GM19240 (cell line): ENCODE measurements at regions not wholly inside any gene's neighbourhood (a gene's known extent, or its start where the extent isn't known, plus 50 kb on each side); places are given as distances from the start of the nearest gene placed in this dataset.

Experiments
- DNase-seq: peaks from one replicate; pipeline ENCODE4 v3.0.0; 2011; ENCODE audit warnings: low spot score; ENCODE audit not compliant: insufficient read length

DNA sequence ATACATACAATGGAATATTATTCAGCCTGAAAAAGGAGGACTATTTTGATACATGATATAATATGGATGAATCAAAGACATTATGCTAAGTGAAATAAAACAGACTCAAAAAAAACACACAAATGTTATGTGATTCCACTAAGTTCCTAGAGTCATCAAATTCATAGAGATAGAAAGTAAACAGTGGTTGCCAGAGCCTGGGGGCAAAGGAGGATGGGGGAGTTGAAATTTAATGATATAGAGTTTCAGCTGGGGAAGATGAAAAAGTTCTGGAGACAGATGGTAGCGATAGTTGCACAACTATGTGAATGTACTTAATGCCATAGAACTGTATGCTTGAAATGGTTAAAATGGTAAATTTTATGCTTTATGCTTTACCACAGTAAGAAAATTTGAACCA lies 119.7 kb downstream of the METTL4 start:
- no peak for DNase-seq

DNA sequence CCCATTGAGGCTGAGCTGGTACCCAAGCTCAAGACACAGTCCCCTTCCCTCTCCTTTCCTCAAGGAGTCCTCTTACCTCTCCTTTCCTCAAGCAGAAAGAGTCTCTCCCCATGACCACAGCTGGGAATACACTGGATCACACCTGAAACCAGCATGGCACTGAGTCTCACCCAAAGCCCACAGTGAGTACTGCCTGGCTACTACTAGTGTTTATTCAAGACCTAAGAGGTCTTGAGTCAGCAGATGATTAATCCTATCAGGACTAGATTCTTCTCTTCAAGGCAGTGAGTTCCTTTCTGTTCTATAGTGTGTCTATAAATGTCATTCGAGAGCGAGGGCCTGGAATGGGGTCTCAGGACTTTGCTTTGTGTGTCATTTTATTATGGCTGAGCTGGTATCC lies 111.4 kb downstream of the METTL4 start:
- DNase-seq: no peak

- DNase-seq: no peak
Observed at GRCh38 chr18:2466978-2467377, 104.3 kb downstream of the METTL4 start.

GRCh38 chr18:2468051-2468450 lies 103.3 kb downstream of the METTL4 start:
- DNase-seq: no peak

- DNase-seq: no peak
Observed at GRCh38 chr18:2471523-2471922, 99.8 kb downstream of the METTL4 start.

DNA sequence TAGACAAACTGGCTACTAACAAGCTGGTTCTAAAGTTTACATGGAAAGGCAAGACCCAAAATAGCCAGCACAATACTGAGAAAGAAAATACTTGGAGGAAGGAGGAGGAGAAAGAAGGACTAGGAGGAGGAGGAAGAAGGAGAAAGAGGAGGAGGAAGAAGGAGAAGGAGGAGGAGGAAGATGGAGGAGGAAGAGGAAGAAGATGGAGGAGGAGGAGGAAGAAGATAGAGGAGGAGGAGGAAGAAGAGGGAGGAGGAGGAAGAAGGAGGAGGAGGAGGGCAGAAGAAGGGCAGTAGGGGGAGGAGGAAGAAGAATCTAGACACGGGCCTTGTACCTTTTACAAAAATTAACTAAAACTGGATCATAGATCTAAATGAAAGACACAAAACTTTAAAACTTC lies 92.6 kb downstream of the METTL4 start:
- no peak for DNase-seq

DNA sequence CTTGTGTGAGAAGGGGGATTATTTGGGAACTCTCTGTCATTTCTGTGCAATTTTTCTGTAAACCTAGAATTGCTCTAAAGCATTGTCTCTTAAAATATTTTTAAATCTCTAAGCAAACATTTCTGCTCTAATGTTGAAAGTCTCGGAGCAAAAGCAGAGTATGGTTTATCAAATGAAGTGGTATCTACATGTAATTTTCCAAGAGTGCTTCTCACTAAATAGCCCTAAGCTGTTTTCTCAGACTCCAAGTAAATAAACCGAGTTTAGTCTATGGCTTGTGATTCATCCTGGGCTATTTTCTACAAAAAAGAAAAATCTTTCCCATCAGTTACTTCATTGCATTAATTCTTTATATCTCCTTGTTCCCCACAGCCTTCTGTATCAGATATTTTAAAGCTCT lies 90.8 kb downstream of the METTL4 start:
- no peak for DNase-seq

DNA sequence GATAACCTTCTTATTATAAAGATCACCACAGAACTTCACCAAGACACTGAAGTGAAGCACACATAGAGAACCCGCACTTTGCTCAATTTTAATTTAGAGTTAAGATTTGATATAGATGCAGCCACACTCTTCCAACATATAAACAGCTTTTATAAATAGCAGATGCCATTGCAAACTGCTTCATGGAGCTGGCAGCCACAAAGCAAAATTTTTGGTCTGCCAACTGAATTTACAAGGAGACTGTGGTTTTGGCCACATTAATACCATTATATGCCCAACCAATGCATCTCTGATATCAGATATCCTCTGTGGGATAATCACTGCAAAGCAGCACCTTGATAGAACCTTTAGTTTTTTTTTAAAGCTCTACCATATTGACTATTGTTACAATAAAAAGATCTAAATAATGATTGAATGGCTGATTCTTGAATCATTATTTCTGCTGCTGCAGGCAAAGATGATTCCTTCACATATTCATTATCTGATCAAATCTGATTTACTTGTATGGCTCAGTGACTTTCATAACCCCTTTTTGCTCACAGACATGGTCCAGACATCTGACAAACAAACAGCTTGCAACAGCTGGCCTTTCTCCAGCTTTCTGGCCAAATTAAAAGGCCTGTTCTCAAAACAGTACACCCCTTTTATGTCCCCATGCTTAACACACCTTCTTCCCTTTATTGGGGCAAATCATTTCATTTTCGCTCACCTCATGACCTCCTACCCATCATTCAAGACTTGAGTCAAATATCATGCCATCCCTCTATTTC lies 88.4 kb downstream of the METTL4 start:
- DNase-seq: no peak

DNA sequence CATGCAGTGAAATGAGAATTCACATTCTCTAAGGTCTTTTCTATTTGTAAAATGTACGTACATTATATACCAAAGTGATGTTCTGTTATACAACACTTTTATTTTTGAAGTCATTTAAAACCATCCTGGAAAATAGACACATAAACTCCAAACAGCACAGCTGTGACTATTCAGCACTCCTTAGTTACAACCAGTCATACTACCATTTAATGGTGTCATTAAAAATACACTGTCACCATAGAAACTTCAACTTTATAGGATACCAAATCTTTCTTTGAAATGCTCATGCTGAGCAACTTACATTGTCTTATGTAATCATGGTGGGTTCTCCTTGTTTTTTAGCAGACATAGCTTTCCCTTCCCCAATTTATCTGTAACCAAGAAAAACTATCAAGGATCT lies 85.3 kb downstream of the METTL4 start:
- no peak for DNase-seq

DNA sequence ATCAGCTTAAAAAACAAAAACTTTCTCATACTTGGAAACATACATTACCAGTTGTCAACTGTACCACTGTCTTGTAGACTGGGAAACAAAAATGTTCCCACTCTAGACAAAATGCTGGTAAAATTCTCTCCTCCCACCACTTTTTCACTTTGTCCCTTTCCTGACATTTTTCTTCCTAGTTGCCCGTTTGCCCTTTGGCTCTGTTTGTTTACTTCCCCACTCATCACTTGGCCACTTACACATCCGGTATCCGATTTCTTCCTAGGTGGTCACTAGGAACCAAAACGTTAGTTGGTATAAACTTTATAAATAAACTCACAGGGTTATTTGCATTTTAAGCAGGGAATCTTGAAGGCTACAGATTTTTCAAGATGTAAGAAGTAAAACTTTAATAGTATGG lies 84.9 kb downstream of the METTL4 start:
- DNase-seq: no peak
